ENCODE measurements at regions not wholly inside any gene's neighbourhood (a gene's known extent, or its start where the extent isn't known, plus 50 kb on each side); places are given as distances from the start of the nearest gene placed in this dataset.

DNA sequence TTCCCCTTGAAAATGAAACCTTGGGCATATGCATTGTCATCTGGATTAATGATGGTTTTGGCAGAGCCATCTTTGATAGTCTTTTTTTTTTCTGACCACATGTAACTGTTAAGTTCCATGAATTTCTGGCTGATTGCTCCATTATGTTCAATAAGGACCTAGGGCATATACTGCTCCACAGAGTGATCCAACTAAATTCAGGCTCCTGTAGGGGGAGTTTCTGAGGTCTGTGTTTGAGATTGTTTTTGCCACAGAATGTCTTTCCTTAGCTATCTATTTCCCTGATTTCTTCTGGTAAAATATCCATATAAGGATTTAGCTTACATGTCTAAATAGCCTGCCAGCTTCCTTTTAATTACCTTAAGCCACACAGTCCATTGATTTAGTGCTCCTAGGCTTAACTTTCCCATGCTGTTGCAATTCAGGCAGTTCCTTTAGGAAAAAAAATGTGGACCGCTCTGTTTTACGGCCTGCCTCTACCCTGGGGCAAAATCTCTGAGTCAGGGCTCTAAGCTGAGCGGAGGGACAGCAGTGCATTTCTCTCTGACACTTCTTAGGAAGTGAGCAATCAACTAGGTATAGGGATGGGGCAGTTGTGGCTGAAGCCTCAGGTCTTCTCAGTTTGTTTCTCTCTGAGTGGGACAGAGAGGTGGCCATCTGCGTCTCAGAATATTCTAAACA lies 796.2 kb downstream of the NR2F2 start:
- no peaks in the 10 kb centered on the region for H3K36me3 ChIP-seq
- H3K4me3 ChIP-seq: no peak overlapping the region
- intact Hi-C loops (cut with DNase I): no loop called here
- peaks cover 0 to 31% (median 6%) of the 10 kb centered on the region in 12 donors for H3K9me3 ChIP-seq
- H3K27ac ChIP-seq: no peak overlapping the region
- DNase-seq: no peak
- no peak for ATAC-seq
- TF ChIP-seq, protein P1, sequence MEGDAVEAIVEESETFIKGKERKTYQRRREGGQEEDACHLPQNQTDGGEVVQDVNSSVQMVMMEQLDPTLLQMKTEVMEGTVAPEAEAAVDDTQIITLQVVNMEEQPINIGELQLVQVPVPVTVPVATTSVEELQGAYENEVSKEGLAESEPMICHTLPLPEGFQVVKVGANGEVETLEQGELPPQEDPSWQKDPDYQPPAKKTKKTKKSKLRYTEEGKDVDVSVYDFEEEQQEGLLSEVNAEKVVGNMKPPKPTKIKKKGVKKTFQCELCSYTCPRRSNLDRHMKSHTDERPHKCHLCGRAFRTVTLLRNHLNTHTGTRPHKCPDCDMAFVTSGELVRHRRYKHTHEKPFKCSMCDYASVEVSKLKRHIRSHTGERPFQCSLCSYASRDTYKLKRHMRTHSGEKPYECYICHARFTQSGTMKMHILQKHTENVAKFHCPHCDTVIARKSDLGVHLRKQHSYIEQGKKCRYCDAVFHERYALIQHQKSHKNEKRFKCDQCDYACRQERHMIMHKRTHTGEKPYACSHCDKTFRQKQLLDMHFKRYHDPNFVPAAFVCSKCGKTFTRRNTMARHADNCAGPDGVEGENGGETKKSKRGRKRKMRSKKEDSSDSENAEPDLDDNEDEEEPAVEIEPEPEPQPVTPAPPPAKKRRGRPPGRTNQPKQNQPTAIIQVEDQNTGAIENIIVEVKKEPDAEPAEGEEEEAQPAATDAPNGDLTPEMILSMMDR (IDR thresholded peaks at IDR 0.05): no peak
- TF ChIP-seq POLR2A (IDR thresholded peaks at IDR 0.05): no peak
- no peaks in the 10 kb centered on the region for H3K4me1 ChIP-seq
- 68 to 82% (median 76%) methylated on average over 4 of the region's 4 CpGs for WGBS, 4 donors
- H3K27me3 ChIP-seq: no peaks in the 10 kb centered on the region

DNA sequence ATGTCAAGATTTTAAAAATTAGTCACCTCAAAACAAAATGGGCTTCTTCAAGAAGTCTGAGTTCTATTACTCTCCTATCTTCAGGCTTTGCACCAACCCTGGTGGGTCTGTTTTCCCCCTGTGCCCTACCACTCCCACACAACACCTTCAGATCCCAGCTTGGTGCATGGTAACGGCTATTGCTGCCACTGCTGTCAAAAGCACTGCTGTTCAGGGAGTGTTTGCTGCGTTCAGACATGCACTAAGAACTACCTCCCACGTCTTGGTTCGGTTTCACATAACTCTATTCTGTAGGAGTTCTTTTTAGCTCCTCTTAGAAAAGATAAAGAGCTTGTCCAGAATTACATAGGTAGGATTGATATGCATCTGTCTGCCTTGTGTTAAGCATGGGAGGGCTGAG lies 799.2 kb downstream of the NR2F2 start:
- peaks cover 0 to 29% (median 6%) of the 10 kb centered on the region in 12 donors for H3K9me3 ChIP-seq
- no peak overlapping the region for H3K27ac ChIP-seq
- ATAC-seq (no peak), DNase-seq (no peak)
- intact Hi-C loops (cut with DNase I): loop anchor here in 1 of 10 donors (10.0 kb wide), 1 partner anchor 65 kb away; no protein-coding TSS in a partner anchor
- no peak overlapping the region for H3K4me3 ChIP-seq
- WGBS, 4 donors: 55 to 65% (median 61%) methylated on average over 4 of the region's 4 CpGs
- H3K4me1 ChIP-seq: no peaks in the 10 kb centered on the region
- no peaks in the 10 kb centered on the region for H3K36me3 ChIP-seq
- H3K27me3 ChIP-seq: no peaks in the 10 kb centered on the region
- no peak for TF ChIP-seq POLR2A (IDR thresholded peaks at IDR 0.05)
- TF ChIP-seq, protein P1 (IDR thresholded peaks at IDR 0.05): no peak

DNA sequence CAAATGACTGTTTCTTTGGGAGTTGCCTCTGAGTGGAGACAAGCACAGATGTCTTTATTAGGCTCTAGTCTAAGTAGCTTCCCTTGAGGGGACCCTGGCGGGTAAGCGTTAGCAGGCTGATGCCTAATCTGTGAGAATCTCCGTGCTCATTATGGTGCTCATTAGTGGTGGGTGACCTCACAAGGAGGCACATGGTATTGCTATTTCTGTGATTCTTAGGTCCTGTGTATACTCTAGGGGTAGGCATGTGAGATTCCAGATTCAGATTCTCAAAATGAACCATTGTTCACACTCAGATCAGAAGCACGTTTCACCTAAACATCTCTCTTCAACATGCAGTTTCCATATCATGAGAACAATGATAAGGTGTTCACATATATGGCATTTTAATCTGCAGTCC lies 809.7 kb downstream of the NR2F2 start:
- Histone ChIP-seq H3K27ac (no peak overlapping the region), H3K36me3 (no peaks in the 10 kb centered on the region), H3K4me3 (no peak overlapping the region), H3K9me3 (peaks cover 0 to under 1% (median 0%) of the 10 kb centered on the region in 12 donors), H3K4me1 (no peaks in the 10 kb centered on the region), H3K27me3 (no peaks in the 10 kb centered on the region)
- WGBS, 4 donors: 35 to 47% (median 41%) methylated on average over 4 of the region's 4 CpGs
- ATAC-seq: no peak
- TF ChIP-seq, protein P1 (IDR thresholded peaks at IDR 0.05): no peak
- no peak for TF ChIP-seq POLR2A (IDR thresholded peaks at IDR 0.05)
- no peak for DNase-seq
- intact Hi-C loops (cut with DNase I): no loop called here

DNA sequence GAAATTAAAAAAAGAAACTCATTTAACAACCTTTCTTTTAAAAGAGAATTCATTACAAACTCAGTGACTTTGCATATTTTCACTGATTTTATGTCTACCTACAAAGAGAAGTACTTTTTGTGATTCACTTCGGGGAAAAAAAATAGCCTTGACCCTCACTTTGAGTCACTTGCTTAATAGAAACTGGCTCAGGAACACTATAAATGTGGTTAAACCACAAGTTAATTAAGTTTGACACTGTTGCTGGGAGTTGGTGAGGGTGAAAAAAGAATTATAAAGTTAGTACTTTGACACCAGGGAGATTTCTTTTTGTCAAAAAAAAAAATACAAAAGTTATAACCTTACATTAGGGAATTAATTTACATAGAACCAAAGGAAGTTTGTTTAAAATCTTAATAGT lies 810.9 kb downstream of the NR2F2 start:
- peaks cover 0 to 5% (median 0%) of the 10 kb centered on the region in 12 donors for H3K9me3 ChIP-seq
- no peak overlapping the region for H3K4me3 ChIP-seq
- no peak for ATAC-seq
- no peak overlapping the region for H3K27ac ChIP-seq
- DNase-seq: no peak
- no peaks in the 10 kb centered on the region for H3K4me1 ChIP-seq
- WGBS, 4 donors: 81 to 94% (median 91%) methylated on average over 1 of the region's 1 CpG
- intact Hi-C loops (cut with DNase I): no loop called here
- H3K27me3 ChIP-seq: no peaks in the 10 kb centered on the region
- TF ChIP-seq POLR2A (IDR thresholded peaks at IDR 0.05): no peak
- TF ChIP-seq, protein P1 (IDR thresholded peaks at IDR 0.05): no peak
- no peaks in the 10 kb centered on the region for H3K36me3 ChIP-seq

Data from heart left ventricle (tissue), 16 donors.